GM18520 (cell line): ENCODE measurements at regions not wholly inside any gene's neighbourhood (a gene's known extent, or its start where the extent isn't known, plus 50 kb on each side); places are given as distances from the start of the nearest gene placed in this dataset.
"Not testable (repeated sequence)": the region's sequence is repeated elsewhere in the genome, so short reads cannot be mapped to it uniquely, and the experiment has no call there.

Source experiments
- ATAC-seq: cut with Tn5 transposase; IDR thresholded peaks from one replicate; pipeline ENCODE4 v1.9.1; 2021; ENCODE audit not compliant: unreplicated experiment

DNA sequence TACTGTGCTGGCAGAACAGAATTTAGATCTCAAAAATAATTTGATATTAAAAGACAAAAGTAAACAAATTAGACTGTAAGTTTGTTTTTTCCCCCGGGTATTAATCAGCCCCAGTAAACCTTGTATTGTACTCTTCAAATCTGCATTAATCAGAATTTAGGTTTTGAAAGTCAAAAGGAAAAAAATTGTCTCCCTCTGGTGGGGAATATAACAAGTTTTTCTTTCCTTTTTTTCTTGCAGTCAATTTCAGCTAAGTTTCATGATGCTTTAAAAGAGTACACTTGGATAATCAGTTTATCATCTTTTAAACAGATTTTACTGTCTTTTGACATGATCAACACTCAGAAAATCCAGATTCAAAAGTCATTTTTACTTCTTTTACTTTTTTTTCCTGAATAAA lies 134.5 kb upstream of the PKN2 start:
- no peak for ATAC-seq

DNA sequence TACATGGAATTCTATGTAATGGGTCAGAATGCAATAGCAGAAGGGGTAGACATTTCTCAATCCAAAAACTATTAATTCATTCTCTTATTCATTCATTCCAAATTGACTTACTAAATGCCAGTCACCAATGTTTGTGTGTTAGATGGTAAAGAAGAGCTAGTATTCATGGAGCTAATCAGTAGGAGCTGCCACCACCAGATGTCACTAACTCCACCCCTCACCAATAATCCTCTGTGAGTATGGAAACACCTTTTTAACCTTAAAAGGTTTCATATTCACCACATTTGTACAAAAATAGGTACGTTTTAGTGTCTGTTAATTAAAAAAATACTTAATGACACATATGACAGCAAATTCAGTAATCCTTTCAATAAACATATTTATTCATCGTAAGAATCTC lies 131.8 kb upstream of the PKN2 start:
- ATAC-seq = no peak

DNA sequence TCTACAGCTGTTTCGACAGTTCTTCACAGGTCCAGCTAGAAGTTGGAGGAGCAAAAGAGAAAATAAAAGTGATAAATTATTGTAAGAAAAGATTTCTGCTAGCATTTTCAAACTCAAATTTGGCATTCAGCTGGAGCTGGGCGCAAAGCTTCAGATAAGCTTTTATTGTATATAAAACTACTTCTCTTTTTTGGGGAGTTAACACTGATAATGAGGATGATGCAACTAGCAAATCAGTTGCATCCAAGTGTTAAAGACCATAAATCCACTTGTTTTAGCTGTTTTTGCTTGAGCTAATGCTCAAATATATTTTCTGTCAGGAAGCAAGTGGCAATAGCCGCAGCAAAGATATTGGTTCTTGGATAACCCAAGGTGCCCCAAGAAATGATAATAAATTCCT lies 127.1 kb upstream of the PKN2 start:
- ATAC-seq = no peak

DNA sequence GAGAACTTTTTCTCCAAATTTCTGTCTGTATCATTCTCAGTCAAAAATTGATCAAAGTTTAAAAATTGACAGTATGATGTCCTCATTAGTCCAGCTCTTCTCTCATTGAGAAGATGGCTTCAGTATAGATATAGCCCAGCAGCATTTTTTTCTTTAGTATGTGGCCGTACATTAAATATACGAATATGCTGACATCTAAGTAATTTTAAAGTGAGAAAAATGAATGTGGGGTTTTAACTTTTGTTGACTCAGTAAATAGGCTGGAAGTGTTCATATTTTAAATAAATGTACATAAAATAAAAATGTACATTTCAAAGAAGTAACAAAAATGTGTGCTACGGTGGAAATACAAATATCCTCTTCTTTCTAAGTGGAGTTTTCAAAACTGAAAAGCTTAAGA lies 123.5 kb upstream of the PKN2 start:
- ATAC-seq = no peak

DNA sequence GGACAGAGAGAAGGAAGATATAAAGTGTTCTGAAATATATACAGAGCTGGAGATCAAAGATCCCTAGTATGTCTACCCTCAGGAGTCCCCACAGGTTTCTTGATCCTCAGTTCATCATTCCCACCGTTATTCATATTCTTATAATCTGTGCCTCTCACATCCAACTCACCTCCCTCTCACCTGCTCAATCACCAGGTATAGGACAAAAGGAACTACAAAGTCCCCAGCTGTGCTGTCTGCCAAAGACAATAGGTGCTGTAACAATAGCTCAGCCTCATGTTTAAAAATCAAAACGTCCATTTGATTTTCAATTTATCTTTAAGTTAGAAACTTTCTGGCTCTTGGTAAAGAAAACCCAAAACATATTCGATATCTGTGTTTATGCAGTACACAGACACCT lies 121.1 kb upstream of the PKN2 start:
- ATAC-seq = no peak

DNA sequence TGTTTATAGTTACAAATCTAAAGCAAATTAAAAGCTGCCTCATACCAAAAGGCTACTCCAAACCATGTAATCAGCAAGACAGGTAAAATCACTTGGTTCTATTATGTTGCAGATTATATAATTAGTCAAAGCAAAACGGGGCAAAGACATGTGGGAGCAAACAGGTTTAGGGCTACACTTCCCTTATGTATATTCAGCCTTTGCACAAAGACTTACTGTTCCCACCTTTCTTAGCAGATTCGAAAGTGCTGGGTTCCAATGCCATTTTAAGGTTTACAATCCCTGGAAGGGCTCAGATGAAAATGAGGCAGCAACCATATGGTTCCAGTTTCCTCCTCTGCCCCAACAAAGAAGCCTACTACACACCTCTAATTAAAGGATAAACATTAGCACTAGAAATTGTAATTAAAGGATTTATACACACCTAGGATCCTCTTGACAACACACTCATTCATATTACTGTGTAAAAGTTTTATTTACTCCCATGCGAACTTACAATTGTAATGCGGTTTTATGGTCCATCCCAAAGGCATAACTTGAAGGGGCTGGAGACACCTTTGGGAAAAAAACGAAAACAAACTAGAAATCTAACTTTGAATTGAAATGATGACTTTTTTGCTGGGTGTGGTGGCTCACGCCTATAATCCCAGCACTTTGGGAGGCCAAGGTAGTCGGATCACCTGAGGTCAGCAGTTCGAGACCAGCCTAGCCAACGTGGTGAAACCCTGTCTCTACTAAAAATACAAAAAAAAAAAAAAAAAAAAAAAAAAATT lies 117.3 kb upstream of the PKN2 start:
- no peak for ATAC-seq

DNA sequence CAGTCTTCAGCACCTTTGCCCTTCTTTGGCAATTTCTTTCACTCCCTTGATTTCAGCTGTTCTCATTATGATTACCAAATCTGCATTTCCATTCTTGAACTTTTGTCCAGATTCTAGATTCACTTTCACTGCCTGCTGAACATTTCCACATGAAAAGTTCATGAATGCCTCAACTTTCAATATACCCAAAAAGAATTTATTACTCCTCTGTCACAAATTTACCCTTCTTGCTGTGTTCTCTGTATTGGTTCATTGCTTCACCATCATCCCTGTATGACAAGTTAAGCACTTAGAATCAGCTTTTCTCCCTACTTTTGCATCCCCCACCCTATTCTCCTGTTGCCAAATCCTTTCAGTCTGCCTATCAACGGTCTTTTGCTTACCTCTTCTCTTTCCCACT lies 112.6 kb upstream of the PKN2 start:
- no peak for ATAC-seq

DNA sequence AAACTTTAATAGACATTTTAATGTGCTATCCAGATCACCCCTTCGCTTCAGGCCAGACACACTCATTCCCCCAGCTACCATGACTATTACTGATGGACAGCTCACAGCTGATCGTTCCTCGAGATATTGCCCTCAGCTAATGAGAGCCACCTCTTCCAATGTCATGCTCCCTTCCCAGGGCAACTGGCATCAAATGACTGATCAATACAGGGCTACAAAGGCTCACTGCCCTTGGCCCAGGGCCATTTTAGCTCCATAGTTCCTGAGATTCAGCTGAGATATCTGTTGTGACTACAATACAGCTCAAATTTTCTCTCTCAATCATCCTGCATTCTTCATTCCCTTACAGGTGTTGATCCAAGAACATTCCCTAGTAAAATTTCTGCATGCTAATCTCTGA lies 104.5 kb upstream of the PKN2 start:
- no peak for ATAC-seq

DNA sequence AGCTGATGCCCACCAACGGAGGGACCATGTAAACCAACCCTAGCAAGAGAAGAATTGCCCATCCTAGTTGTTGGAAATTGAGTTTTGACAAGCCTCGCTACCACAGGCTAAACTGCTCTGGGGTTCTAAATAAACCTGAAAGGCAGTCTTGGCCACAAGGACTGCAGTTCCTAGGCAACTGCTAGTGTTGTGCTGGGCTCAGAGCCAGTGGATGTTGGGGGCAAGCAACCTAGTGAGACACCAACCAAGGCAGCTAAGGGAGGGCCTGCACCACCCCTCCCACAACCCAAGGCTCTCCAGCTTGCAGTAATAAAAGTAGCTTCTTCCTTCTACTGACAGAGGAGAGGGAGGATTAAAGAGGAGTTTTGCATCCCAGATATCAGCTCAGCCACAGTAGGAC lies 102.4 kb upstream of the PKN2 start:
- no peak for ATAC-seq

DNA sequence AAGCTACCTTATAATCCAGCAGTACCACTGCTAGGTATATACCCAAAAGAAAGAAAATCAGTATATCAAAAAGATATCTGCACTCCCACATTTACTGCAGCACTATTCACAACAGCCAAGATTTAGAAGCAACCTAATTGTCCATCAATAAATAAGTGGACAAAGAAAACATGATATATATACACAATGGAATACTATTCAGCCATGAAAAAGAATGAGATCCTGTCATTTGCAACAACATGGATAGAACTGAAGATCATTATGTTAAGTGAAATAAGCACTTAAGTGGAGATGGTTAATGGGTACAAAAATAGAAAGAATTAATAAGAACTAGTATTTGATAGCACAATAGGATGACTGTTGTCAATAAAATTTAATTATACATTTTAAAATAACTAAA lies 90.7 kb upstream of the PKN2 start:
- no peak for ATAC-seq

DNA sequence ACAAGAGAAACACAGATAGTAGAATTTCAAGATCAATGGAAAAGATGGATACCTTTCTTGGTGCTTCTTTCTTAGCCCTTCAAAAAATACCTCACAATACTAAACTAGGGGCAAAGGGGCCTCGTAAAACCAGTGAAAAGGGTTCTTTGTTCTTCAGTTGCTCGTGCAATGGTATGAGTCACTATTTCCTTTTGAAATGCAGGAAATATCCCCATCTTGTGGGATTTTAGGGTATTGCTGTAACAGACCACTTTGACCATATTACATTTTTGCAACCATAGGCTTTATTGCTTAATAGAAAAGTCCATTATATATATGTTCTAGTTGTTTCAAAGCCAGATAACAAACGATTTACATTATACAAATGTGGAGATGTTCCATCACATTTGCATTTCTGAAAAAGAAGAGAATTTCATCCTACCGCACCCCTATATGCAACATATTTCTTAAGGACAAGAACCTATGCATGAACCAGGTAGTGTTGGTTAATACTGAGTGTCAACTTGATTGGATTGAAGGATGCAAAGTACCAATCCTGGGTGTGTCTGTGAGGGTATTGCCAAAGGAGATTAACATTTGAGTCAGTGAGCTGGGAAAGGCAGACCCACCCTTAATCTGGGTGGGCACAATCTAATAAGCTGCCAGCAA lies 88.6 kb upstream of the PKN2 start:
- ATAC-seq = no peak

DNA sequence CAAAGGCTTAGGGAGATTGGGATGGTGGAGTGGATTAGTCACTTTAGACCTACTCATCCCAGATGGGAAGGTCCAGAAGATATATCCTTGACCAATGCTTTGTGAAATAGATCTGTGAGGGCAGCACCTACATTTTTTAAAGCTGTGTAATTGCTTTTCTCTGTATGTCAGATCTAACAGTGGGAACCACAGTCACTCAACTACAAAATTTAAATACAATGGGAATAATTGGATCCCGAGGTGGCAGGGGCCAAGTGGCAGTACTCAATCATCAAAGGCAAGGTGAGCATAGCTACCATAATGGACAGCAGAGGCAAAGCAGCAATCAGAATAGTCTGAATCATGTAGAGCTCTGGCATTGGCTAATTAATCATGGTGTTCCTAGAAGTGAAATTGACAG lies 86.1 kb upstream of the PKN2 start:
- ATAC-seq = not testable (repeated sequence)

DNA sequence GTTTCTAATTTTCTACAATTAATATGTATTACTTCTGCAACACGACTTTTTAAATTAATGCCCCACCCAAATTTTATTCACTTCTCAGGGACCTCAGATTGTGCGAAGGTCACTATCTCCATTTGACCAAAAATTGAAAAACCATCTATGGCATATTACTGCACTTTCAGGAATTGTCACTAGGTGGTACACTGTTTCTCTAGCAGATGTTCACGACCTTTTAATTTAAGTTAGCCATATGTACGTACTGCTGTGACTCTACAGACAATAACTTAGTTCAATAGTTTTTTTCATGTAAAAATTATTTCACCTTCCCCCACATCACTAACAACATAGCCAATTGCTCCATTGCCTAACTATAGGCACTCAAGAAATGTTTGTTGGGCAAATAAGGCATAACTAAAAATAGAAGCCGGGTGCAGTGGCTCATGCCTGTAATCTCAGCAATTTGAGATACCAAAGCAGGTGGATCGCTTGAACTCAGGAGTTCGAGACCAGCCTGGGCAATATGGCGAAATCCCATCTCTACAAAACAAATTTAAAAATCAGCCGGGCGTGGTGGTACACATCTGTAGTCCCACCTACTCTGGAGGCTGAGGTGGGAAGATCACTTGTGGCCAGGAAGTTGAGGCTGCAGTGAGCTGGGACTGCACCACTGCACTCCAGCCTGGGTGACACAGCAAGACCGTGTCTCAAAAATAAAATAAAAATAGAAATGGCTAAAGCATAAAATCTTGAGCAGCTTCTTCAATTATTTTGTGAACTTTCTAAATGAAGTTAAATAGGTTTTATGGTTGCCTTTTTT lies 75.7 kb upstream of the PKN2 start:
- no peak for ATAC-seq

DNA sequence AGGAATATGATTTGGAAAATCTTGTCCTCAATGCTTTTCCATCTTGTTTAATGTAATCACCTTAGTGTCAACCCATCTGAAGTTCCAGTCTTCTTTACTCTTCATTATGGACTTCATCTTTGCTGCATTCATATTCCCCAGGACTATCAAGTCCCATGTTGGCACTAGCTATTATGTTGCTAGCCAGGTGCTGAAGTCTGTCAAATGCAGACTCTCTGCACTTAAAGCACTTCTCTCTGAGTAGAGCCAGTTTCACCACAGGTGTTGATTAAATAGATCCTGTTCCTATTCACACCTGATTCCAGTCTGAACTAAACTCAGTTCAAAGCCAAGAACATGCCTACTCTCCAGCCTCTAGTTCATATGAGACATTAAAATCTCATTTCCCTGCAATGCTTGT lies 75.0 kb upstream of the PKN2 start:
- ATAC-seq = no peak

DNA sequence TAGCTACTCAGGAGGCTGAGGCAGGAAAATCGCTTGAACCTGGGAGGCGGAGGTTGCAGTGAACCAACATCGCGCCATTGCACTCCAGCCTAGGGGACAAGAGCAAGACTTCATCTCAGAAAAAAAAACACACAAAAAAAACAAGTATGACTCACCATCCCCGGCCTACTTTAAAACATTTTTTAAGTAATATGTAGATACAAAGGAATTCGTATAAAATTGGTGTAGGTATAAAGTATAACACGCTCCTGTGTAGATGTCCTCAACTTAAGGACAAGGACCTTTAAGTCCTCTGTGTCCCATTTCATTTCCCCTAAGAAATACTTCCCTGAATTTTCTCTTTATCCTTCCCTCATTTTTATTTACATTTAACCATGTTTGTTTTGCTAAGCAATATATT lies 73.4 kb upstream of the PKN2 start:
- ATAC-seq = no peak

DNA sequence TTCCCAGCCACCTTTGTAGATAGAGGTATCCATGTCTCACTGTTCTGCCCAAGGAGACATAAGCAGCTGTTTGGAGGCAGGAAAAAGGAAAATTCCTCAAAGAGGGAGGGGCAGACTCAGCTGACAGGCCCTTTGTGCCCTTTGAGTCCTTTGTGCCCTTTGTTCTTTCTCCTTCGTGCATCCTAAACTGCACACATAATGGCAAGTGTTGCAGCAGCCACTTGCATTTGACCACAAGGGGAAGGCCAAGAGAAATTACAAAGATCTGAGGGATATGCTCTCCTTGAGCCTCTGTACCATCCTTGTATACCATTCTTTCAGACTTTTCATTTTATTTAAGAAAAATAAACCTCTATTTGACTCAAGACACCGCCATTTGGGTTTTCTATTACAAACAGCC lies 71.8 kb upstream of the PKN2 start:
- no peak for ATAC-seq

DNA sequence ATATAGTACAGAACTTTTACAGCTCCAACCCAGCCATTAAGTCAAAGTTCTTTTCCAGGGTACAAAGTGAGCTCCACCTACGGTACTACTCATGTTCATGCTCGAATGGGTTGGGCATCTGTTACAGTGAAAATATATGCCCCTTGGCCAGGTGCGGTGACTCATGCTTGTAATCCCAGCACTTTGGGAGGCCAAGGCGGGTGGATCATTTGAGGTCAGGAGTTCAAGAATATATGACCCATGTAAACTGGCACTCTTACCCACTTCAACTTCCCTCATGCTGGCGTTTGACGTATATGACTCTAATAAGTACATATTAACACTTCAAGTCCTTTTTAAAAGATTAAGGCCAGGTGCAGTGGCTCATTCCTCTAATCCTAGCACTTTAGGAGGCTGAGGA lies 71.3 kb upstream of the PKN2 start:
- ATAC-seq = no peak

DNA sequence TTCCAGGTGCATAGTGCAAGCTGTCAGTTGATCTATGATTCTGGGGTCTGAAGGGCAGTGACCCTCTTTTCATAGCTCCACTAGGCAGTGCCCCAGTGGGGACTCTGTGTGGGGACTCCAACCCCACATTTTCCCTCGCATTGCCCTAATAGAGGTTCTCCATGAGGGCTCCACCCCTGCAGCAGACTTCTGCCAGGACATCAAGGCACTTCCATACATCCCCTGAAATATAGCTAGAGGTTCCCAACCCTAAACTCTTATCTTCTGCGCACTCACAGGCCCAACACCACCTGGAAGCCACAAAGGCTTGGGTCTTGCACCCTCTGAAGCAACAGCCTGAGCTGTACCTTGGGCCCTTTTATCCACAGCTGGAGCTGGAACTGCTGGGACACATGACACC lies 65.7 kb upstream of the PKN2 start:
- ATAC-seq = no peak

DNA sequence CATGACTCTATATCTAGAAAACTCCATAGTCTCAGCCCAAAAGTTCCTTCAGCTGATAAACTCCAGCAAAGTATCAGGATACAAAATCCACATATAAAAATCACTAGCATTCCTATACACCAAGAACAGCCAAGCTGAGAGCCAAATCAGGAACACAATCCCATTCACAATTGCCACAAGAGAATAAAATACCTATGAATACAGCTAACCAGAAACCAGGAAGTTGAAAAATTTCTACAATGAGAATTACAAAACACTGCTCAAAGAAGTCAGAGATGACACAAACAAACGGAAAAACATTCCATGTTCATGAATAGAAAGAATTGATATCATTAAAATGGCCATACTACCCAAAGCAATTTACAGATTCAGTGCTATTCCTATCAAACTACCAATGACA lies 61.0 kb upstream of the PKN2 start:
- not testable (repeated sequence) for ATAC-seq
